CD1c-positive myeloid dendritic cell (primary cell): ENCODE measurements at regions not wholly inside any gene's neighbourhood (a gene's known extent, or its start where the extent isn't known, plus 50 kb on each side); places are given as distances from the start of the nearest gene placed in this dataset.
"Not testable (repeated sequence)": the region's sequence is repeated elsewhere in the genome, so short reads cannot be mapped to it uniquely, and the experiment has no call there.

Experiments
- DNase-seq: peaks from one replicate; pipeline ENCODE4 v3.0.0-alpha.2; 2016; ENCODE audit errors: extremely low spot score

- DNase-seq = no peak
Measured at GRCh38 chr16:85239239-85239638, 127.0 kb upstream of the CIBAR2 start.

DNA sequence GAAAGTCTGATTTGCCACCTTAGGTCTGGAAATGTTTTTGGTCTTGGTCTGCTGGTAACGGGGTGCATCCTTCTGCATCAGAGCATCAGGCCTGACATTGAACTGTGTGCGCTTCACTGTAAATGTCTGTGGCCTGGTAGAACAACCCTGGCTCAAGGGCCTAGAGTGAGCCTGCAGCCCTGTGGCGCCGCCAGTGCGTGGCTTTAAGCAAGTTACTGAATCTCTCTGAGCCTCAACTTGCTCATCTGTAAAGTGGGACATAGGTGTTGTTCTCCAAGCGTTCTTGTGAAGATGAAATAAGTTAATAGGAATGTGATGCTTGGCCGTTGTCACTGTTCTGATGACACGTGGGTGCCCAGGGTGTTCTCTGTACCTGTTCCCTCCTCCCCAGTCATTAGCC, 127.6 kb upstream of the CIBAR2 start:
- no peak for DNase-seq

DNA sequence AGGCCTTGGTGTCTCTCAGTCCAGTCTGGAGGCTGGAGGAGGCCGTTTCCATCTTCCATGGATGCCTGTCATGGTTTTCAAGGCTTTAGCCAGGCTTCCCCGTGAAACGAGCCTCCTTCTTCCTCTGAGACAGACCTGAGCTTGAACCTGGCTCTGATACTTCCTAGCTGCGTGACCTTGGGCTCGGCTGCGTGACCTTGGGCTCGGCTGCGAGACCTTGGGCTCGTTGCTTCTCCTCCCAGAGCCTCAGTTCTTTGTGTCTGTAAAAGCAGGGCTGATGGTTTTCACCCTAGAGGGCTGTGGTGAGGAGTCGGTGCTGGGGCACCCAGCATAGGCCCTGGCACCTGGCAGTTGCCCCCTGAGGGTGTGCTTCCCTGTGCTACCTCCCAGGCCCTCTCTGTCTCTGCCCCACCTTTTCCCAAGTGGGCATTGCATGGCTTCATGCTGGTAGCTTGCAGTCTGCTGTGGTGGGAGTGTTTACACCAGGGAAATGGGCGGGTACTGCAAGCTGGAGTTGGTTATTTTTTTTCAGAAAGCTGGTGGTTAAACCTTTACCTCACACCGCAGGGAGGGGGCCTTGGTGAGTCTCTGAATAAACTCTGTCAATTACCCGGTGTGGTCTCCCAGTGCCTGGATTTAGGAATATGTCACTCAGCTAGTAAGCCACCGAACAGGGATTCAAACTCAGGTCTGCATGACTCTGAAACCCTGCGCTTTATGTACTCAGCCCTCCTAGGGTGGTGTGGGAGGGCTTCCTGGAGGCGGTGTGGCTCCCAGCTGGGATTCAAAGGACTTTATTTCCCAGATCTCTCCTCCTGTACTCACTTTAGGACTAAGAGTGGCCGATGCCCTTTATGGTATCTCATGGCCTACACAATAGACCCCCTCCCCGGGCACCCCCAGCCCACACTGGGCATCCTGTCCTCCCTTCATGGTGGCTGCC, 129.0 kb upstream of the CIBAR2 start:
- DNase-seq = no peak

DNA sequence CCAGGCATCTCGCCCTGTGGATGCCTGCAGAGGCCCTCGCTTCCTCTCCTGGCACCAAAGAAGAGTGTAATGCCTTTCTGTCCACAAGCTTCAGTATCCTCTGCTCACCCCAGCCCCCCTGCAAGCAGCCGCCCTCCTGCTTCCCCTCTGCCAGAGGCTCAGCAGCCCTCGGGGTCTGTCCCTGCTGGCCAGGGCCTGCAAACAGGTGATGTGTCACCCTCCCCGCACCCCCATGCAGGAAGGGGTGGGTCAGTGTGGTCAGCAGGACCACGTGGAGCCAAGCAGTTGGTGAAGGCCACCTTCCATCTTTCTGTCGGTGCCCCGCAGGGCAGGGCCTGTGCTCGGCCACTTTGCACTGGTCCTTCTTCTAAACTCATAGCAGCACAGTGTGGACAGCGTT, 129.9 kb upstream of the CIBAR2 start:
- DNase-seq = no peak

DNA sequence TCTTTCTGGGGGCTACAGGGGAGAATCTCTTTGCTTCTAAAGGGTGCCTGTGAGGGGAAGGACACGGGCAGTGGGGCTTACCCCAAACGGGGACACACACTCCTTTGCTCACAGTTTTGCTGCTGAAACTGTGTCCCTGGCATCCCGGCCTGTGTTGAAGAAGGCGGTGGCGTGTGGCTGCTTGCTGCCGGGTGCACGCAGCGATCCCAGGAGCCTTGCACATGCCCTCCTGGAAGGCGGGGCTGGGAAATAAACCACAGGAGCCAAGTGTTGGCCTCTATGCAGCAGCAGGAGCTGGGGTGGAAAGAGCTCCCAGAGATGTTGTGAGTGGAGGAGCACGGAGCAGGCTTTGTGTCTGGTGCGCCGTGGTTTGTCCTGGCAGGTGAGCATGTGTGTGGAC, 131.0 kb upstream of the CIBAR2 start:
- DNase-seq = no peak

DNA sequence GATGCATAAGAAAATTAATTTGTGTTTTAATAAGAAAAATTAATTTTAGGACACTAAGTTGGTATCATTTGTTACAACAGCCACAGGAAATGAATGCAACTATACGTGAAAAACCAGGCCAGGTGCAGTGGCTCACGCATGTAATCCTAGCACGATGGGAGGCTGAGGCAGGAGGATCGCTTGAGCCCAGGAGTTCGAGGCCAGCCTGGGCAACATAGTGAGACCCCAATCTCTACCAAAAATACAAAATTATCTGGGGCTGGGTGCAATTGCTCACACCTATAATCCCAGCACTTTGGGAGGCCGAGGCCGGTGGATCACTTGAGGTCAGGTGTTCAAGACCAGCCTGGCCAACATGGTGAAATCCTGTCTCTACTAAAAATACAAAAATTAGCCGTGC, 132.2 kb upstream of the CIBAR2 start:
- DNase-seq = not testable (repeated sequence)

DNA sequence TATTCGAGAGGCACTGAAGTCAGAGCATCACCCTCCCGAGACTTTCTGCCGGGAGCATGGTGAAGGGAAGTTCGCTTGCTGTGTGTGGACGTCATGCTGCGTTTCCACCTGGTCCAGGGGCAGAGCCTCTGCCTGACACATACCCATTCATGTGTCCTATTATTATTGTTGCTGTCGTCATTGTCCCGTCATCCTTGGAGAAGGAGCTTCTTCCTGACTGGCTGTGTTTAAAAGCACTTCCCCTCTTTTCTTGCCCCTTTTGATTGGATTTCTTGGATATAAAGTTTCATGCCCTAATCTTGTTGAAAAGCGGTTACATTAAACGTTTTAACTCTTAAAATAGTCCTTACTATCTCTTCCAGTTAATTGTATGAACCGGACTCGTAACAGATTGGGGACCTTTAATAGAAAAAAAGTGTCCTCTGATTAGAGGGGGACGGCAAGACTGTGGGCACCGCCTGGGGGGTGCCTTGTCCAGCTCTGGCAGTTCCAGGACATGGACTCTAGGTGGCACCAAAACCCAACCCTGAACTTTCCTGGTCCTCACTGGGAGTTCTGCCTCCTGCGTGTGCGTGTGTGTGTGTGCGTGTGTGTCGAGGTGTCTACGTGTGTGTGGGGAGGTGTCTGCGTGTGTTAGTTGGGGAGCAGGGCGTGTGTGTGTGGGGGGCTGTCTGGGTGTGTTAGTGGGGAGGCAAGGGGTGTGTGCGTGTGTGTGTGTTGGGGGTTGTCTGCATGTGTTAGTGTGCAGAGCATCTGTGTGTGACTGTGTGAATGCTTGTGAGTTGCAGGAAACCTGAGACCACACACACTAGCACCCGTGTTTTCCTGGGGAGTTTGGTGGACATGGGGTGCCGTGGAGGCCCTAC, 133.3 kb upstream of the CIBAR2 start:
- DNase-seq = peak; percentile 68

- DNase-seq = no peak
Measured at GRCh38 chr16:85246473-85246872, 134.2 kb upstream of the CIBAR2 start.

- no peak for DNase-seq
Measured at GRCh38 chr16:85246973-85247372, 134.7 kb upstream of the CIBAR2 start.

GRCh38 chr16:85248342-85248741, 136.1 kb upstream of the CIBAR2 start:
- no peak for DNase-seq

GRCh38 chr16:85248857-85249256, 136.6 kb upstream of the CIBAR2 start:
- no peak for DNase-seq

DNA sequence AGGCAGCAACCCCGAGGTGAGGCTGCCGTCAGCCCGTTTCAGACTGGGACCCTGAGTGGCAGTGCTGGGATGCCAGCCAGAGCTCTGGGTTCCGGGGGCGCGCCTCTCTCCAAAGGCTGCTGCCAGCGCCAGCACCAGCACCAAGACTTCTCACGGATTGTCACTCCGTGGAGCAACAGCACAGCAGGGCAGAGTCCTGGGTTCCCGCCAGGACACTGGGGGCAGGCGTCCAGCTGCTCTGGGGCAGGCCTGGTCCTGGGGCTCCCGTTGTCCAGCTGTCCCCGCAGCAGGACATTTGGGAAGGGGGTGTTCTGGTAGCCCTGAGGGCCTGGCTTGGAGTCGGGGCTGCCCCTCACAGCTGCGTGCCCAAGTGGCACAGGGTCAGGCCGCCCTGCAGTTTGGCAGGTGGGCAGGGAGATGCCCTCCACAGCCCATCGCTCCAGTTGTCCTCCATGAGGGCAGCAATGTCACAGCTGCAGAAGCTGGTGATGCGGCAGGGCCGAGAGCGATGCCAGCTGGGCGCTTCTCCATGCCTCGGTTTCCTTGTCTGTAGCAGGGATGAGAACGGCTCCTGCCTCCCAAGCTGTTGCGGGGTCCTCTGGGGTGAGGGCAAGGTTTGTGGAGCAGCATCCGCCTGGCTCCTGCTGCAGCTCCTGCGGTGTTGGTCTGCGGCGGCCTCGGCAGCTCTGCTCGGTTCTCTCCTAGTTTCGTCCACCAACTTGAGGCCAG, 137.3 kb upstream of the CIBAR2 start:
- no peak for DNase-seq

DNA sequence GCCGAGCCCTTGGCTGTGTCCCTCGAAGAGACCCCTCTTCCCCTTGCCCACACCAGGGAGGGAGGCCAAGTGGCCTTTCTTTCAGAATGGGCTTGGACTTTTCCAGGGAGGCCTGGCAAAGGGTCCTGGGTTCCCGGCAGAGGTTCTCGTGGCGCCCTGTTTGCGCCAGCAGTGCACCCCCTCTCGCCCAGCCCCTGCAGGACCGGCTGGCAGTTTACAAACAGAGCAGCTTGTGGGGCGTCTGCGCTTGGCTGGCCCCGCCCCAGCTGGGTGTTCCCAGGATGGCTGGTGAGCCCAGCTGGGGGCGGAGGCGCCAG, 137.8 kb upstream of the CIBAR2 start:
- no peak for DNase-seq

DNA sequence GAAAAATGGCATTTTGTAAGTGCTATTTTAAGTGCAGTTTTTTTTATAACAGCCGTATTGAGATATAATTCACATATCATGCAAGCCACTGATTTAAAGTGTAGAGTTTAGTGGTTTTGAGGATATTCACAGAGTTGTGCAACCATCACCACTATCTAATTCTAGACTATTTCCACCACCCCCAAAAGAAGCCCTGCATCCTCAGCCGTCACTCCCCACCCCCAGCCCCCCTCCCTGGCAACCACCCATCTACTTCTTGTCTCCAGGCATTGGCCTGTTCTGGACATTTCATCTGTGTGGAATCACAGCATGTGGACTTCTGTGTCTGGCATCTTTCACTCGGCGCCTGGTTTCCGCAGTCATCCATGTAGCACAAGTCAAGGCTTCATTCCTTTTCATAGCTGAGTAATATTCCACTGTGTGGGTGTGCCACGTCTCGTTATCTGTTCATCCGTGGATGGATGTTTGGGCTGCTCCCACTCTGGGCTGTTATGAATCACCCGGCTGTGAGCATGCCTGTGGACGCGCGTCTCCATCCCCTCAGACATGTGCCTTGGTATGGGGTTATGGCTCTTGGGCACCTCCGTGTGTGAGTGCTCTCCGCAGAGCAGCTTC, 138.4 kb upstream of the CIBAR2 start:
- no peak for DNase-seq

DNA sequence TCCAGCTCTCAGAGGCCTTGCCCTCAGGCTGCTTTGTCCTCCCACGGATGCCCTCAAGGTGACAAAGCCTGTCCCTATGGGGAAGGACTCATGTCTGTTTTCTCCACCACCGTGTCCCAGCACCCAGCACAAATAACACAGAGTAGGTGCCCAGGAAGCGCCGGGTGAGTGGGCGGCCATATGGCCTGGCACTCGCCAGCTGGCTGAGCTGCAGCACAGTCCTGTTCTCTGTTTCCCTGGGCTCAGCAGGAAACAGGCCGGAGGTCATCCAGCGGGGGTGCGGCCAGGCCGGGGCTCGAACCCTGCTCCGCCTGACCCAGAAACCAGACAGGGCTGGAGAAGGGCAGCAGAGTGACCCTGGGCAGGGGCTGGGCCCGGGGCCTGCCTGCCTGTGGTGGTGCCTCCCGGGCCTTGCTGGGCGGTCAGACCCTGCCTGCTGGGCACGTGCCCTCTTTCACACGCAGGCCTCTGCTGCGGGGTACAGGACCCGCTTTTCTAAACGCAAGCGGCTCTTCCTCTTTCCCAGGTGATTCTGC, 139.0 kb upstream of the CIBAR2 start:
- no peak for DNase-seq

- no peak for DNase-seq
Measured at GRCh38 chr16:85252014-85252413, 139.7 kb upstream of the CIBAR2 start.

- no peak for DNase-seq
Measured at GRCh38 chr16:85252461-85252860, 140.2 kb upstream of the CIBAR2 start.

GRCh38 chr16:85253084-85253941, 141.0 kb upstream of the CIBAR2 start:
- DNase-seq = peak; percentile 56

DNA sequence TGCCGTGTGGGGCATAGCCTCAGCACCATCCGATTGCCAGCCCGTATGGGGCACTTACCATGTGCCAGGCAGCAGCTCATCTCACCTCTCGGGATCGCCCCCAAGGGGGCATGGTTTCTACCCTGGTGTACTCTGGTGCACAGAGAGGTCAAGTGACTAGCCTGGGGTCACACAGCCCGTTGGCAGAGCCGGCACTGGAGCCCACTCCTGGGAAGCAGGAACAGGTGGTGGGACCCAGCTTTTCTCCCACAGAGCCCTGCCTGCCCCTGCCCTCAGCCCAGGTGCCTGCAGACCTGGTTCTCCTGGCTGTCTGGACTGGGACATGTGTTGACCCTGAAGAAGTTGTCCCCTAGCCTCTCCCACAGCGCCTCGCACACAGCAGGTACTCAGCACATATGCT, 141.8 kb upstream of the CIBAR2 start:
- no peak for DNase-seq

- no peak for DNase-seq
Measured at GRCh38 chr16:85254921-85255320, 142.6 kb upstream of the CIBAR2 start.

DNA sequence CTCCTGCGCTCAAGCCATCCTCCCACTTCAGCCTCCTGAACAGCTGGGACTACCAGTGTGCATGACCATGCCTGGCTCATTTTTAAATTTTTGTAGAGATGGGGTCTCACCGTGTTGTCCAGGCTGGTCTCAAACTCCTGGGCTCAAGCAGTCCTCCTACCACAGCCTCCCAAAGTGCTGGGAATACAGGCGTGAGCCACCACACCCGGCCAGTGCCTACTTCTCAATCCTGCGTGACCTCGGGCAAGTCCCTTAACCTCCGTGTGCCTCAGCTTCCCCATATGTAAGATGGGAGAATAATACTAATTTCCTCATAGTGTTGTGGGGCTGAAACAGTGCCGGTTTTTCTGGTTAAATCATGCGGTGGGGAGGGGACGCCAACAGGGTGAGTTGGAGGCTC, 143.5 kb upstream of the CIBAR2 start:
- no peak for DNase-seq
